ENCODE measurements at regions not wholly inside any gene's neighbourhood (a gene's known extent, or its start where the extent isn't known, plus 50 kb on each side); places are given as distances from the start of the nearest gene placed in this dataset.
A peak's percentile ranks its signal among the peaks of the same experiment; 100 is the strongest.

DNA sequence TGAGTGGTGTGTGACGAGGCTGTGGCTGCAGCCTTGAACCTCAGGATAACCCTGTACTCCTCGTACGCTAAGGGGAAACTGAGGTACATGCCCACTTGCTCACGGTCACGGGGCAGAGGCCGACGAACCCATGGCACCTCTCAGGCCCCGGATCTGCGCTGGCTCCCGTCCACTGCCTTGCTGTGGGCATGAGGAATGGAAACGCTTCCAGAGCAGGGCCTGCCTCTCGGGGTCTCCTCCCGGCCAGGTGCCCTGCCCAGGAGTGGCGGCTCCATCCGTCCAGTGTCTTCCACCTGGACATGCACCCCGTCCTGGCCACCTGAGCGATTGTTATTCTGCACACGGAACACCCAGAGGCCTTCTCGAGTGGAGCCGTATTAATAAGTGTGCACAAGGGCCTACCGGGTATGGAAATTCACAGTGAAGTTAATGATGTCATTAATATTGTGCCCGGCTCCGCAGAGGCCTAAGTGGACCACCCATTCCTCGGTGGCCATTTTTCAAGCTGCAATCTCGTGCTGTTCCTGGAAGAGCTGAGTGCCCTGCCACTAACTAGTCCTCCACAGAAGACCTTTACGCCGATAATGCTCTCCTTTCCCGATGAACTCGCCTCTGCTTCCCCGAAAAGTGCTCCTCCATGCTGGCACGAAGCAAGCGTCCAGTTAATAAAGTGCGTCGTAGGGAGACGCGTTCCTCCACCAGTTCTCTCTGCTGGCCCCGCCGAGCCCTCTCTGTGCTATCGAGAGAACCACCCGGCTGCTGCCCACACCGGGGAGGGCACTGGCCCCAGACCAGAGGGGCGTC lies 927.9 kb downstream of the BRD1 start:
- Mint-ChIP-seq H3K27ac (no peak overlapping the region), H3K4me3 (no peak overlapping the region), H3K27me3 (peaks cover 46% of the 10 kb centered on the region), H3K9me3 (no peaks in the 10 kb centered on the region), H3K36me3 (ENCODE audit: low read depth) (no peaks in the 10 kb centered on the region), H3K4me1 (ENCODE audit: low read depth) (no peaks in the 10 kb centered on the region)
- DNase-seq = no peak

DNA sequence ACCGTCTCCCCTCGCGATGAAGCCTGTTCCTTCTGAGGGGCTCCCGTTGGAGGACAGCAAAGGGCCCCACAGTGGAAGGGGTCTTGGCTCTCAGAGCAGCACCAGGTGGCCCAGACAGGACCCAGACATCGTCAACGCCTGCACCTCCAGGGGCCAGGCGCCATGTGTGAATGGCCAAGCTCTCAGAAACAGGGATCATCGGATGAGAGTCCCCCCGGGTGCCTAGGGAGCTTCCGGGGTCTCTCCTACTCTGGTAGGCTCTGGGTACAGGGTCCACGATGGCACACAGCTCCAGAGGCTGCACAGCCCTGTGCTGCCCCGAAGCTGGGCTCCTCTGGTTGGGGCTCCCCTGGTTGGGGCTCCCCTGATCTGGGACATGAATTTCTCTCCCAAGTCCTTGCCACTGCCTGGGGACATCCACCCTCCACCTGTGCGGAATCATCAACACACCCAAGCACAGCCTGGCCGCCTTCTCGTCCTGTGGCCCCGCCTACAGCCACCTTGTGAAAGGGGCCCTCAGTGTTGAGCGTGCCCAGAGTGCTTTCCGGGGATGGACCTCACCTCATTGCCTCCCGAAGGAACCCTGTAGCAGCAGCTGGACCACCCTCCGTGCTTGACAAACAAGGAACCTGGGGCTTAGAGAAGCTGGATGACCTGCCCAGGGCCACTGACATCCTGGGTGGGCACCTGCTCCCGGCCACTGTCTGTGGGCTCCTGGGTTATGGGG lies 929.0 kb downstream of the BRD1 start:
- Mint-ChIP-seq H3K27me3 (peaks cover 46% of the 10 kb centered on the region), H3K4me1 (ENCODE audit: low read depth) (no peaks in the 10 kb centered on the region), H3K36me3 (ENCODE audit: low read depth) (no peaks in the 10 kb centered on the region), H3K4me3 (no peak overlapping the region), H3K27ac (no peak overlapping the region), H3K9me3 (no peaks in the 10 kb centered on the region)
- DNase-seq = no peak

DNA sequence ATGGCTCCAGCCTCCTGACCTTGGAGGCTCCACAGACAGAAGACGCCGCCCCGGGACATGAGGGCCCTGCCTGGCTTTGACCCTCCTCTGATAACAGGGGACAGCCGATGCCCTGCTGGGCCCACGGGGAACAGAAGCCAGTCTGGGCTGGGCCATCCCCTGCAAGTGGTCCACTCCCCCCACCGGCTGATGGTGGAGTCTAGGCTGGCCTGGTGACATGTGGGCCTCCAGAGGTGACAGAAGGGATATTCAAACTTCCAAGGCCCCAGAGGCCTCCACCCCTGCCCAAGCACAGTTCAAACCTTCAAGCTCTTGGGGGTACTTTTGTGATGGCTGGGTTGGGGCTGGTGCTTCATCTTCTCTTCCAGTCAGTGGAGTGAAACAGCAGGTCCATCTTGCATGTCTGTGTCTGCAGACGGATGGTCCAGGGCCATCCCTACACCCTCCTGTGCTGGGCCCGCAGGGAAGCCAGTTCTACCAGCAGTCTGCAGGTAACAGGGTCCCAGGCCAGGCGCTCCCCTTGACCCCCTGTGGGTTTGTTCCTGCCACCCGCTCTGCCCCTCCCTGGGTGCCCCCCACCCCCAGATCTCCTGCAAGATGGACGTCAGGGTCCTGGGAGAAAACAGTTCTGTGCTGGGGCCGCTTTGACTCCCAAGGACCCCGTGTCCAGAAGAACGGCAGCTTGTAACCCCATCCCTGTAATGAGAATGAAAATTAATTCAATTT lies 929.9 kb downstream of the BRD1 start:
- no peaks in the 10 kb centered on the region for H3K4me1 Mint-ChIP-seq (ENCODE audit: low read depth)
- DNase-seq = no peak
- H3K4me3 Mint-ChIP-seq = no peak overlapping the region
- H3K27ac Mint-ChIP-seq = no peak overlapping the region
- no peaks in the 10 kb centered on the region for H3K36me3 Mint-ChIP-seq (ENCODE audit: low read depth)
- no peaks in the 10 kb centered on the region for H3K9me3 Mint-ChIP-seq
- peaks cover 43% of the 10 kb centered on the region for H3K27me3 Mint-ChIP-seq

- no peaks in the 10 kb centered on the region for H3K9me3 Mint-ChIP-seq
- H3K27ac Mint-ChIP-seq = no peak overlapping the region
- no peaks in the 10 kb centered on the region for H3K36me3 Mint-ChIP-seq (ENCODE audit: low read depth)
- DNase-seq = no peak
- peaks cover 45% of the 10 kb centered on the region for H3K27me3 Mint-ChIP-seq
- no peaks in the 10 kb centered on the region for H3K4me1 Mint-ChIP-seq (ENCODE audit: low read depth)
- no peak overlapping the region for H3K4me3 Mint-ChIP-seq
These were observed 930.7 kb downstream of the BRD1 start for GRCh38 chr22:48896766-48897644.

GRCh38 chr22:48895831-48896765 lies 931.6 kb downstream of the BRD1 start:
- Mint-ChIP-seq H3K4me3 (no peak overlapping the region), H3K4me1 (ENCODE audit: low read depth) (no peaks in the 10 kb centered on the region), H3K27me3 (peaks cover 44% of the 10 kb centered on the region), H3K9me3 (no peaks in the 10 kb centered on the region), H3K36me3 (ENCODE audit: low read depth) (no peaks in the 10 kb centered on the region), H3K27ac (no peak overlapping the region)
- peak; percentile 11 for DNase-seq

DNA sequence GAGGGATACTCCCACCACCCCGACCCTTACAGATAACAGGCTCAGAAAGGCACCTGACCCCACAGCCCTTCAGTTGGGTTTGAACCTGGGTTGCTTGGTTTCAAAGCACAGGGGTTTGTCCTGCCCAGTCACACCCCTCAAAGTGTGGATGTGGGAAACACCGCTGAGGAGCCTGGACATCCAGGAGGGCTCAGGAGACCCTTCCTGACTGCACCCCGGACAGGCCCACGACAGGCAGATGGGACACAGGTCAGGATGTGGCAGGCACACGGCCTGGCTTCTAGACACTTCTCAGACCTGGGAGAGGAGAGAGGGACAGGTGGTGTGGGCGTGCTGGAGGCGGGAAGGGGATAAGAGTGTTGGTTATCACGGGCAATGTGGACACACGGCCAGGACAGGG lies 932.3 kb downstream of the BRD1 start:
- Mint-ChIP-seq H3K36me3 (ENCODE audit: low read depth) (no peaks in the 10 kb centered on the region), H3K9me3 (no peaks in the 10 kb centered on the region), H3K4me3 (no peak overlapping the region), H3K4me1 (ENCODE audit: low read depth) (no peaks in the 10 kb centered on the region), H3K27me3 (peaks cover 49% of the 10 kb centered on the region), H3K27ac (no peak overlapping the region)
- DNase-seq = no peak

- Mint-ChIP-seq H3K4me1 (ENCODE audit: low read depth) (no peaks in the 10 kb centered on the region), H3K27ac (no peak overlapping the region), H3K36me3 (ENCODE audit: low read depth) (no peaks in the 10 kb centered on the region), H3K27me3 (peaks cover 48% of the 10 kb centered on the region), H3K4me3 (no peak overlapping the region), H3K9me3 (no peaks in the 10 kb centered on the region)
- no peak for DNase-seq
These were observed 932.8 kb downstream of the BRD1 start for GRCh38 chr22:48894804-48895250.

DNA sequence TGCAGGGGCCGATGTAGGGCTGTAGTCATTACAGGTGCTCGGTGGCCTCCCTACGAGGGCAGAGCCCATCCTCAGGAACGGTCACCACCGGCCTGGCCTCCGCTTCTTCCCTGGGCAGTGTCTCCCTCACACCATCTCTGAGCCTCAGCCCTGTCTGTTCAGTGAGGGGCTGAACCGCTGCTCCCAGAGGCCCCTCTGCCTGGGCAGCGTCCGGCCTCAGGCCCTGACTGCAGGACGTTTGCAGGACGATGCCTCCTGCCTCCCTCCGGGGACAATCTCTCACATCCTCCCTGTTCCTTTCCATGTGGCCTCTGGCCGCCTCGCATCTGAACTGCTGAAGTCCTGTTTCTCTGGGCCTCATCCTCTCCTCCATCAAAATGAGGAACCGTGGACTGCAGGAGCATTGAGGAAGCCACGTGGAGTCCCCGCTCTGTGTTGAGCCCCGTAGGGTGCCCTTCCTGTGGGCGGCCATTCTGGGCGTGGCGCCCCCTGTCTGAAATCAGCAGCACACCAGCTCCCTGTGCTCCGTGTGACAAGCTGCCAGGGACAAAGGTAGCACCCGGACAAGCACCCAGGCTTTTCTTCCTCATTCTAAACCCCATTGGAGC lies 933.5 kb downstream of the BRD1 start:
- Mint-ChIP-seq H3K27ac (no peak overlapping the region), H3K4me1 (ENCODE audit: low read depth) (no peaks in the 10 kb centered on the region), H3K9me3 (no peaks in the 10 kb centered on the region), H3K4me3 (no peak overlapping the region), H3K36me3 (ENCODE audit: low read depth) (no peaks in the 10 kb centered on the region), H3K27me3 (peaks cover 47% of the 10 kb centered on the region)
- no peak for DNase-seq

GRCh38 chr22:48893288-48894063 lies 934.2 kb downstream of the BRD1 start:
- no peaks in the 10 kb centered on the region for H3K4me1 Mint-ChIP-seq (ENCODE audit: low read depth)
- H3K27ac Mint-ChIP-seq = no peak overlapping the region
- H3K27me3 Mint-ChIP-seq = peaks cover 47% of the 10 kb centered on the region
- H3K4me3 Mint-ChIP-seq = no peak overlapping the region
- DNase-seq = no peak
- no peaks in the 10 kb centered on the region for H3K9me3 Mint-ChIP-seq
- no peaks in the 10 kb centered on the region for H3K36me3 Mint-ChIP-seq (ENCODE audit: low read depth)

- H3K4me1 Mint-ChIP-seq (ENCODE audit: low read depth) = no peaks in the 10 kb centered on the region
- no peak overlapping the region for H3K27ac Mint-ChIP-seq
- no peak overlapping the region for H3K4me3 Mint-ChIP-seq
- no peak for DNase-seq
- H3K9me3 Mint-ChIP-seq = no peaks in the 10 kb centered on the region
- H3K27me3 Mint-ChIP-seq = peaks cover 44% of the 10 kb centered on the region
- no peaks in the 10 kb centered on the region for H3K36me3 Mint-ChIP-seq (ENCODE audit: low read depth)
These were observed 934.9 kb downstream of the BRD1 start for GRCh38 chr22:48892578-48893287.

- Mint-ChIP-seq H3K9me3 (no peaks in the 10 kb centered on the region), H3K36me3 (ENCODE audit: low read depth) (no peaks in the 10 kb centered on the region), H3K4me3 (no peak overlapping the region), H3K27ac (no peak overlapping the region), H3K4me1 (ENCODE audit: low read depth) (no peaks in the 10 kb centered on the region), H3K27me3 (peaks cover 41% of the 10 kb centered on the region)
- peak; percentile 23 for DNase-seq
These were observed 935.7 kb downstream of the BRD1 start for GRCh38 chr22:48891688-48892577.

All from activated T-cell treated with anti-CD3 and anti-CD28 coated beads, Interleukin-2, amount 50 U/mL, for 24 hours (primary cell).